B cell (primary cell): ENCODE measurements at regions not wholly inside any gene's neighbourhood (a gene's known extent, or its start where the extent isn't known, plus 50 kb on each side); places are given as distances from the start of the nearest gene placed in this dataset.

Experiments used
- EZH2 ChIP-seq: IDR thresholded peaks from 2 replicates; pipeline ENCODE4 v1.6.1; 2012; ENCODE audit warnings: borderline replicate concordance, low read depth, mild to moderate bottlenecking, moderate library complexity, low read length; ENCODE audit not compliant: insufficient read depth, poor library complexity, severe bottlenecking
- TF ChIP-seq, protein P1 (sequence below): fragments of 200-600 bp; IDR thresholded peaks from one replicate; pipeline ENCODE4 v1.8.0; 2022; ENCODE audit warnings: antibody characterized with exemption, mild to moderate bottlenecking

DNA sequence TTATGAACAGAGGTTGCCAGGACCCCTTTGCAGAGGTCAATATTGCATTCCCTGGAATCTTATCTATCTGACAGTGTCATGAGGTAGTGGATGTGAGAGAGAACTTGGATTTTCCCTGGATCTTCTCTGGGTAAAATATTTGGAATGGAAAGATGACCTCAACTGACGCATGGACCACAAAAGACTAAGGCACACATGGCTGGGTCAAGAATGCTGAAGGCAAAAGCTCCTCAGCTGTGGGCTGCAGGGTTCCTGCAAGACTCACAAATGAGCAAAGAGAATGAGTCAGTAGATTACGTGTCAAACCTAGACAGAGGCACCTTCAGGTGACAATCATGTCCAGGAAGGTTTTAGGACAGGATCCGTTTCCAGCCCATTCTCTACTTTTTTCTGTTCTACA, 484.0 kb downstream of the C6orf118 start:
- TF ChIP-seq, protein P1, sequence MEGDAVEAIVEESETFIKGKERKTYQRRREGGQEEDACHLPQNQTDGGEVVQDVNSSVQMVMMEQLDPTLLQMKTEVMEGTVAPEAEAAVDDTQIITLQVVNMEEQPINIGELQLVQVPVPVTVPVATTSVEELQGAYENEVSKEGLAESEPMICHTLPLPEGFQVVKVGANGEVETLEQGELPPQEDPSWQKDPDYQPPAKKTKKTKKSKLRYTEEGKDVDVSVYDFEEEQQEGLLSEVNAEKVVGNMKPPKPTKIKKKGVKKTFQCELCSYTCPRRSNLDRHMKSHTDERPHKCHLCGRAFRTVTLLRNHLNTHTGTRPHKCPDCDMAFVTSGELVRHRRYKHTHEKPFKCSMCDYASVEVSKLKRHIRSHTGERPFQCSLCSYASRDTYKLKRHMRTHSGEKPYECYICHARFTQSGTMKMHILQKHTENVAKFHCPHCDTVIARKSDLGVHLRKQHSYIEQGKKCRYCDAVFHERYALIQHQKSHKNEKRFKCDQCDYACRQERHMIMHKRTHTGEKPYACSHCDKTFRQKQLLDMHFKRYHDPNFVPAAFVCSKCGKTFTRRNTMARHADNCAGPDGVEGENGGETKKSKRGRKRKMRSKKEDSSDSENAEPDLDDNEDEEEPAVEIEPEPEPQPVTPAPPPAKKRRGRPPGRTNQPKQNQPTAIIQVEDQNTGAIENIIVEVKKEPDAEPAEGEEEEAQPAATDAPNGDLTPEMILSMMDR = no peak
- no peak for TF ChIP-seq EZH2
